ENCODE measurements at regions not wholly inside any gene's neighbourhood (a gene's known extent, or its start where the extent isn't known, plus 50 kb on each side); places are given as distances from the start of the nearest gene placed in this dataset.

- ChIA-PET POLR2A (no interaction called here), CTCF (no interaction called here)
- no peak overlapping the region for H3K27ac ChIP-seq (ENCODE audit: low read depth, low read length)
- H3K4me3 ChIP-seq (ENCODE audit: low read depth, low read length), result no peak overlapping the region
- H3K9me3 ChIP-seq (ENCODE audit: control insufficient read depth, insufficient read depth, low read length), result no peaks in the 10 kb centered on the region
- H3K27me3 ChIP-seq (ENCODE audit: control insufficient read depth, insufficient read depth, low read length), result no peaks in the 10 kb centered on the region
- TF ChIP-seq CTCF (IDR thresholded peaks at IDR 0.05; ENCODE audit: low read depth, low read length), result no peak
- no peak for DNase-seq (ENCODE audit: low read depth, low spot score)
Observed at GRCh38 chrX:42392846-42393245, 385.1 kb downstream of the PPP1R2C start.

GRCh38 chrX:42386681-42387080, 391.3 kb downstream of the PPP1R2C start:
- TF ChIP-seq CTCF (IDR thresholded peaks at IDR 0.05; ENCODE audit: low read depth, low read length), result no peak
- H3K4me3 ChIP-seq (ENCODE audit: low read depth, low read length), result no peak overlapping the region
- ChIA-PET CTCF (no interaction called here), POLR2A (no interaction called here)
- H3K9me3 ChIP-seq (ENCODE audit: control insufficient read depth, insufficient read depth, low read length), result no peaks in the 10 kb centered on the region
- no peak for DNase-seq (ENCODE audit: low read depth, low spot score)
- no peak overlapping the region for H3K27ac ChIP-seq (ENCODE audit: low read depth, low read length)
- H3K27me3 ChIP-seq (ENCODE audit: control insufficient read depth, insufficient read depth, low read length), result no peaks in the 10 kb centered on the region

GRCh38 chrX:42385730-42386129, 392.2 kb downstream of the PPP1R2C start:
- ChIA-PET POLR2A (no interaction called here), CTCF (no interaction called here)
- no peak for TF ChIP-seq CTCF (IDR thresholded peaks at IDR 0.05; ENCODE audit: low read depth, low read length)
- Histone ChIP-seq H3K27ac (ENCODE audit: low read depth, low read length) (no peak overlapping the region), H3K4me3 (ENCODE audit: low read depth, low read length) (no peak overlapping the region), H3K27me3 (ENCODE audit: control insufficient read depth, insufficient read depth, low read length) (no peaks in the 10 kb centered on the region), H3K9me3 (ENCODE audit: control insufficient read depth, insufficient read depth, low read length) (no peaks in the 10 kb centered on the region)
- no peak for DNase-seq (ENCODE audit: low read depth, low spot score)

- no peak overlapping the region for H3K4me3 ChIP-seq (ENCODE audit: low read depth, low read length)
- H3K27me3 ChIP-seq (ENCODE audit: control insufficient read depth, insufficient read depth, low read length), result no peaks in the 10 kb centered on the region
- no peak overlapping the region for H3K27ac ChIP-seq (ENCODE audit: low read depth, low read length)
- CTCF ChIA-PET, result no interaction called here
- POLR2A ChIA-PET, result no interaction called here
- TF ChIP-seq CTCF (IDR thresholded peaks at IDR 0.05; ENCODE audit: low read depth, low read length), result no peak
- H3K9me3 ChIP-seq (ENCODE audit: control insufficient read depth, insufficient read depth, low read length), result no peaks in the 10 kb centered on the region
- DNase-seq (ENCODE audit: low read depth, low spot score), result no peak
Observed at GRCh38 chrX:42384956-42385355, 393.0 kb downstream of the PPP1R2C start.

GRCh38 chrX:42378857-42379256, 399.1 kb downstream of the PPP1R2C start:
- TF ChIP-seq CTCF (IDR thresholded peaks at IDR 0.05; ENCODE audit: low read depth, low read length), result no peak
- CTCF ChIA-PET, result no interaction called here
- Histone ChIP-seq H3K4me3 (ENCODE audit: low read depth, low read length) (no peak overlapping the region), H3K27me3 (ENCODE audit: control insufficient read depth, insufficient read depth, low read length) (no peaks in the 10 kb centered on the region), H3K9me3 (ENCODE audit: control insufficient read depth, insufficient read depth, low read length) (no peaks in the 10 kb centered on the region), H3K27ac (ENCODE audit: low read depth, low read length) (no peak overlapping the region)
- POLR2A ChIA-PET, result no interaction called here
- no peak for DNase-seq (ENCODE audit: low read depth, low spot score)

Data from AG04450 (cell line).